BJ (cell line): ENCODE measurements at regions not wholly inside any gene's neighbourhood (a gene's known extent, or its start where the extent isn't known, plus 50 kb on each side); places are given as distances from the start of the nearest gene placed in this dataset.

ENCODE experiments used
- CTCF ChIA-PET: fragments of 350-600 bp; formaldehyde crosslinking; extraction: SDS; loops from one replicate; lab custom pipeline; 2021; ENCODE audit warnings: antibody characterized with exemption, inconsistent platforms; lab: Yijun Ruan, JAX
- POLR2A ChIA-PET: fragments of 300-600 bp; sonication (Branson Sonifier 250); formaldehyde crosslinking; extraction: SDS; loops from one replicate; lab custom pipeline; 2021; ENCODE audit warnings: antibody characterized with exemption; lab: Charles Lee
- DNase-seq: peaks from one replicate; pipeline ENCODE4 v3.0.0-alpha.2; 2011; ENCODE audit warnings: low read depth
- H3K27me3 ChIP-seq: 2 replicates; pipeline ENCODE4 v1.6.0; 2011; ENCODE audit warnings: low read length; ENCODE audit not compliant: control insufficient read depth, insufficient read depth
- H3K36me3 ChIP-seq: 2 replicates; pipeline ENCODE4 v1.5.1; 2011; ENCODE audit warnings: low read length; ENCODE audit not compliant: control insufficient read depth, insufficient read depth
- H3K4me3 ChIP-seq: 2 replicates; pipeline ENCODE4 v1.5.1; 2011; ENCODE audit warnings: low read depth, mild to moderate bottlenecking, control low read depth, low read length
- TF ChIP-seq, protein P1 (sequence below): IDR thresholded peaks from 2 replicates; pipeline ENCODE4 v1.5.1; 2011; ENCODE audit warnings: low read depth, mild to moderate bottlenecking, control low read depth, inconsistent platforms, low read length, moderate library complexity; ENCODE audit not compliant: insufficient read depth

DNA sequence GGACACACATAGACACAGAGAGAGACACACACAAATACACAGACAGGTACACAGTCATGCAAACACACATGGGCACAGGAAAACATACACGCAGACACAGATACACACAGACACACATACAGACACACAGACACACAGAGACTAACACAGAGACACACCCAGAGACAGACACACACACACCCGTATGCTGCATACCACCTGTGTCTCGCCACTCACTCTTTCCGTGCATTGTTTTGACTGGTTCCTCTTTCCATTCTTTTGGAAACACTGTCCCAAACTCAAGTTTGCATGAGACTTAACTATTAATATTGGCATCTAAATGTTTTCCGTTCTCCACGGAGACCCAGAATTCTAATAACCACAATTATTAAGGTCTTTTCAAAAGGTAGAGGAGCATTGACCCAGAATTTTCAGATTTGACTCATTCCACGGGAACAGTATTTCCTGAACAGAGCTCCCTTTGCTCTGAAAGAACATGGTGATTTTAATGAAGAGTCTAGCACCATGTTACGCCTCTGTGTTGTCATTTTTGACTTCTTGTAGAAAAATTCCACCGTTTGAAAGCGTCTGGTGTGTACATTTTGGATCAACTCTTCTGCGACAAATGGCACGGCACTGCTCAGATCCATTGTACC lies 141.2 kb upstream of the RNF32 start:
- TF ChIP-seq, protein P1, sequence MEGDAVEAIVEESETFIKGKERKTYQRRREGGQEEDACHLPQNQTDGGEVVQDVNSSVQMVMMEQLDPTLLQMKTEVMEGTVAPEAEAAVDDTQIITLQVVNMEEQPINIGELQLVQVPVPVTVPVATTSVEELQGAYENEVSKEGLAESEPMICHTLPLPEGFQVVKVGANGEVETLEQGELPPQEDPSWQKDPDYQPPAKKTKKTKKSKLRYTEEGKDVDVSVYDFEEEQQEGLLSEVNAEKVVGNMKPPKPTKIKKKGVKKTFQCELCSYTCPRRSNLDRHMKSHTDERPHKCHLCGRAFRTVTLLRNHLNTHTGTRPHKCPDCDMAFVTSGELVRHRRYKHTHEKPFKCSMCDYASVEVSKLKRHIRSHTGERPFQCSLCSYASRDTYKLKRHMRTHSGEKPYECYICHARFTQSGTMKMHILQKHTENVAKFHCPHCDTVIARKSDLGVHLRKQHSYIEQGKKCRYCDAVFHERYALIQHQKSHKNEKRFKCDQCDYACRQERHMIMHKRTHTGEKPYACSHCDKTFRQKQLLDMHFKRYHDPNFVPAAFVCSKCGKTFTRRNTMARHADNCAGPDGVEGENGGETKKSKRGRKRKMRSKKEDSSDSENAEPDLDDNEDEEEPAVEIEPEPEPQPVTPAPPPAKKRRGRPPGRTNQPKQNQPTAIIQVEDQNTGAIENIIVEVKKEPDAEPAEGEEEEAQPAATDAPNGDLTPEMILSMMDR, result no peak
- CTCF ChIA-PET, result no interaction called here
- H3K4me3 ChIP-seq, result no peak overlapping the region
- H3K27me3 ChIP-seq, result no peaks in the 10 kb centered on the region
- no peaks in the 10 kb centered on the region for H3K36me3 ChIP-seq
- no peak for DNase-seq
- POLR2A ChIA-PET, result no interaction called here

DNA sequence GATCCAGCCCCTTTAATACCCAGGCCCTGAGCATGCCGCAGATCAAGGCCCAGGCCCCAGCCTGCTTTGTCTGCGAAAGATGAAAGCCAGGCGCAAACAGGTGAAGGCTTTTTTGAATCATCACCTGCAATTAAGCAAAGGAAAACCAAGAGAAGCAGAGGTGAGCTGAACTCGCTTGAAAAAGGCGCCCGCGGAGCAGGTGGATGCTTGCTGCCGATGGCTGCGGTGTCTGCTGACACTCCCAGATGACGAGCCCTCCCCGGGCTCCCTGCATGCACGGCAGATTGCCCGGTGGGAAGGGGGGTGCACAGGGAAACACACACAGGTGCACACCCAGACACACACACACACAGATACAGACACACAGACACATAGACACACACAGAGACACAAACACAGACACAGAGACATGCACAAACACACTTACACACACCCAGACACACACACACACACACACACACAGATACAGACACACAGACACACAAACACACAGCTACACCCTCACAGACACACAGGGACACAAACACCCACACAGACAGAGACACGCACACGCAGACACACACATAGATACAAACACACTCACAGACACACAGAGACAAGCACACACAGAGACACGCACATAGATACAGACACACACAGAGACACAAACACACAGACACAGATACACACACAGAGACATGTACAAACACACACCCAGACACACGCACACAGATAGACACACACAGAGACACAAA lies 142.6 kb upstream of the RNF32 start:
- TF ChIP-seq, protein P1, result no peak
- no peak overlapping the region for H3K4me3 ChIP-seq
- no peaks in the 10 kb centered on the region for H3K27me3 ChIP-seq
- ChIA-PET POLR2A (no interaction called here), CTCF (no interaction called here)
- DNase-seq, result no peak
- no peaks in the 10 kb centered on the region for H3K36me3 ChIP-seq

DNA sequence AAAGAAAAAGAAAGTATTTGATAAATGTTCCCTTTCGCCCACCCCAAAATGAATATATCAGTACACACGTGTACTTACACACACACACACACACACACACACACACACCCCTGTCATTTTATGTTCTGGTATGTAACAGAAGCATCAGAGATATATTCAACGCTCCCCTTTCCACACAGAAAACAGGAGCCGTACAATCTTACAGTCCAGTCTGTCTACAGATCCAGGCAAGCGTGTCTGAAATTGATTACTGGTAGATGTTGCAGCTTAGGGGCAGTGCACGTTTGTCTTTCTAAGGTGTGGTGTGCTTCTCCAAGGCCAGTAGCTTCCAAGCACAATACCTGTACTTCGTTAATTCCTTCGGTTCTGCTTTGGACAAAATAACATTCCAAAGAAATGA lies 143.7 kb upstream of the RNF32 start:
- H3K4me3 ChIP-seq, result no peak overlapping the region
- DNase-seq, result no peak
- ChIA-PET CTCF (no interaction called here), POLR2A (no interaction called here)
- no peaks in the 10 kb centered on the region for H3K27me3 ChIP-seq
- TF ChIP-seq, protein P1, result no peak
- H3K36me3 ChIP-seq, result no peaks in the 10 kb centered on the region

DNA sequence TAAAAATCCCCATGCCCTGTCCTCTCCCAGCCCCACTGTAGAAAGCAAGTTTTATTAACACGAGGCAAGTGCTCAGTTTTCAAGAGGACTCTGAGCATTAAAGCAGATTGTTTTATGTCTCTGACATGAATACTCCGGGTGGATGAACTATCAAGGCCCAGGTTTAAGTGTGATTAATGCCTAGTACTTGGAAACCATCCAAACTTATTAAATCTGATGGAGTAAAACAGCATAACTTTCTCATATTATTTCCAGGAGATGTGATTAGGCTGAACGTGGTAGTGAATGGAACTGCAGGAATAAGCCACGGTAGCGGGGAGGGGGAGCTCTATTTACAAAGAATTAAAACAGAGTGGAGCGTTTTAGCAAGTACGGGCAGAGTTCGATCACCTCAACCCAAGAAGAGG lies 144.2 kb upstream of the RNF32 start:
- POLR2A ChIA-PET, result no interaction called here
- TF ChIP-seq, protein P1, result no peak
- no peak for DNase-seq
- Histone ChIP-seq H3K27me3 (no peaks in the 10 kb centered on the region), H3K36me3 (no peaks in the 10 kb centered on the region), H3K4me3 (no peak overlapping the region)
- CTCF ChIA-PET, result no interaction called here

DNA sequence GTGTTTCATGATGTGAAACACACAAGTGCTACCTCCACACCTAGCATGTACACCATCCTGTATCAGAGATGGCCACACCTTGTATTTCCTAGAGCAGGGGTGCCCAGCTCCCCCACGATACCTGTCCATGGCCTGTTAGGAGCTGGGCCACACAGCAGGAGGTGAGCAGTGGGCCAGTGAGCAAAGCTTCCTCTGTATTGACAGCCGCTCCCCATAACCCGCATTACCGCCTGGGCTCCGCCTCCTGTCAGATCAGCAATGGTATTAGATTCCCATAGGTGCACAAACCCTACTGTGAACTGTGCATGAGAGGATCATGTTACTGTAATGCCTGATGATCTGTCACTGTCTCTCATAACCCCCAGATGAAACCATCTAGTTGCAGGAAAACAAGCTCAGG lies 145.6 kb upstream of the RNF32 start:
- ChIA-PET POLR2A (no interaction called here), CTCF (no interaction called here)
- Histone ChIP-seq H3K36me3 (no peaks in the 10 kb centered on the region), H3K27me3 (no peaks in the 10 kb centered on the region), H3K4me3 (no peak overlapping the region)
- TF ChIP-seq, protein P1, result no peak
- DNase-seq, result no peak
